ENCODE measurements at regions not wholly inside any gene's neighbourhood (a gene's known extent, or its start where the extent isn't known, plus 50 kb on each side); places are given as distances from the start of the nearest gene placed in this dataset.

GRCh38 chrX:45619290-45619689 is 418.6 kb upstream of the DIPK2B start:
- TF ChIP-seq CTCF (optimal IDR thresholded peaks at IDR 0.05 in 1 of 3, IDR thresholded peaks at IDR 0.05 in 1 of 3, conservative IDR thresholded peaks at IDR 0.05 in 1 of 3; ENCODE audit: extremely low read depth in 1 of 3, insufficient read depth in 2 of 3, low read length in 3 of 3) (no peak), EZH2 (IDR thresholded peaks at IDR 0.05; ENCODE audit: low read length) (no peak)
